GM18907 (cell line): ENCODE measurements at regions not wholly inside any gene's neighbourhood (a gene's known extent, or its start where the extent isn't known, plus 50 kb on each side); places are given as distances from the start of the nearest gene placed in this dataset.

Experiments
- ATAC-seq: cut with Tn5 transposase; IDR thresholded peaks from one replicate; pipeline ENCODE4 v1.9.1; 2021; ENCODE audit warnings: mild to moderate bottlenecking, moderate library complexity; ENCODE audit not compliant: unreplicated experiment

DNA sequence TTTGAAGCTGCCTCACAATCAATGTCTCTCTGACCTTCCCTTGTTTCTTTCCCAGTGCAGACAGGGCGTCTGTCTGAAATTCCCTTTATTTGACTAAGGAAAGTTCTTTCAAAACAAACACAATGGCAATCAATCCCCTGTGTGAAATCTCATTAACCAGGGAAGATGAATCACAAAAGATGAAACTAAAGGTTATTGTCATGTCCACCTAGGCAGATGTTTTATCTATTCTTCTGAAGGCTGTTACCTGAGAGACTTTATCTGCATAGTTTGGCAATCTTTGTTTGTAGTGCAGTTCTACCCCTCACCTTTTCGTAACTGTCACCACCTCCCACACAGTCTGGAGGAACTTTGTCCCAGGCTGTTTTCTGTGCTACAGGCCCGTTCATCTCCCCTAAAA, 217.5 kb upstream of the RIOK2 start:
- ATAC-seq = no peak

DNA sequence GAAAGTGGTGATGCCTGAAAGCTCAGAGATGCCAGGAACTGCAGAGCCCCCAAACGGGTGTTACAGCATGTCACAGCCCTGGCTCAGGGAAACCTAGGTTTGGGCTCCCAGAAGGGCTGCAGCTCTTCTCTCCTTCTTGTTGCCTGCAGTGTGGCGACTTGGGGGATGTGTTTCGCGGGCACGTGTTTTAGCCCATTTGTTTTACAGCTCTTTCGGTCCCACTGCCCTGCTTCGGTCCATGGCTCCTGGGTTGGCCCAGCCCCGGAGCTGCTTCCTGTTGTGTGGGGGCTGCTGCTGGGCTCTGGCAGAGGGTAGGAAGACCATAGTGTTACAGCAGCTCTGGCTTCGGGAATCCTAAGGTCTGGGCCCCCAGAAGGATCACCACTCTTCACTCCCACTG, 222.9 kb upstream of the RIOK2 start:
- ATAC-seq = no peak

DNA sequence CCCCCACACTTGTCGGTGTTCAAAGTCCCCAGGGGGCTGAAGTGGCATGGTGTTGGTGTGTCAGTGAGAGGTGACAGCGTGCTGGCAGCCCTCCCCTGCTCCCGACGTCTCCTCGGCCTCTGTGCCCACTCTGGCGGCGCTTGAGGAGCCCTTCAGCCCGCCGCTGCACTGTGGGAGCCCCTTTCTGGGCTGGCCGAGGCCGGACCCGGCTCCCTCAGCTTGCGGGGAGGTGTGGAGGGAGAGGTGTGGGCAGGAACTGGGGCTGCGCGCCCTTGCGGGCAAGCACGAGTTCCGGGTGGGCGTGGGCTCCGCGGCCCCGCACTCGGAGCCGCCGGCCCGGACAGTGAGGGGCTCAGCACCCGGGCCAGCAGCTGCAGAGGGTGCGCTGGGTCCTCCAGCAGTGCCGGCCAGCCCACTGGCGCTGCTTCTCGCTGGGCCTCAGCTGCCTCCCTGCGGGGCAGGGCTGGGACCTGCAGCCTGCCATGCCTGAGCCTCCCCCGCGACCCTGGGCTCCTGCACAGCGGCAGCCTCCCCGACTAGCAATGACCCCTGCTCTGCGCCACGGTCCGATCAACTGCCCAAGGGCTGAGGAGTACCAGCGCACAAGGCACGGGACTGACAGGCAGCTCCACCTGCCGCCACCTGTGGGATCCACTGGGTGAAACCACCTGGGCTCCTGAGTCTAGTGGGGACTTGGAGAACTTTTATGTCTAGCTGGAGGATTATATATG, 224.1 kb upstream of the RIOK2 start:
- ATAC-seq = no peak

DNA sequence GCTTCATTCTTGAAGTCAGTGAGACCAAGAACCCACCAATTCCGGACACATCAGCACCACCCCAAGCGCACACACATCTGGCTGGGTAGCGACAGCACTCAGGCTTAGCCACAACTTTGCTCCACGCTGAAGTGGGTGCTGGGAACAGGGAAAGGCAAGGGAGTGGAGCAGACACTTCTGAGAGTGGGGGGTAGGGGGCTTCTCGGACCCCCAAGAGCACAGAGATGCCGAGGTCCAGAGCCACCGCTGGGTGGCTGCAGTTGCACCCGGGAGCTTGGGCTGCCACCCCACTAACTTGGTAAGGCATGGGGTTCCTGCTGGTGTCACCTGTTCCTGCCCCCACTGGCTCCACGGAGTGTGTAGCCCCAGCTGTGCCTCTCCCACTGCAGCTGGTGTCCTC, 225.3 kb upstream of the RIOK2 start:
- no peak for ATAC-seq

DNA sequence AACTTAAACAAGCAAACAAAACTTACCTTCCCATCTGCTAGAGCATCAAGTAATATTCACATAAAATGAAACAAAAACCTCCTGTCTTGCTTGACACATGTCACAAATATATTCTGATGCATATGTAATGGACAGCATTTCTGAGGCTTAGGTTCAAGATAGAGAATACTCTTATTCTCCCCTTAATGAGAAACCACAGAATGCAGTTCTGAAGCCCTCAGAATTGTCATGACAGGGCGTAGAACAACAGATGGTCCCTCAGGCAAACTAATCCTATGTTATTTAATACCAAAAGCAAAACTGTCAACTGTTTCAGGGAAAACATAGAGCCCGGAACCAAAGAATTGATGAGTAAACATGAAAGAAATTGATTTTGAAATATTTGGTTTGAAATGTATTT, 229.9 kb upstream of the RIOK2 start:
- no peak for ATAC-seq

DNA sequence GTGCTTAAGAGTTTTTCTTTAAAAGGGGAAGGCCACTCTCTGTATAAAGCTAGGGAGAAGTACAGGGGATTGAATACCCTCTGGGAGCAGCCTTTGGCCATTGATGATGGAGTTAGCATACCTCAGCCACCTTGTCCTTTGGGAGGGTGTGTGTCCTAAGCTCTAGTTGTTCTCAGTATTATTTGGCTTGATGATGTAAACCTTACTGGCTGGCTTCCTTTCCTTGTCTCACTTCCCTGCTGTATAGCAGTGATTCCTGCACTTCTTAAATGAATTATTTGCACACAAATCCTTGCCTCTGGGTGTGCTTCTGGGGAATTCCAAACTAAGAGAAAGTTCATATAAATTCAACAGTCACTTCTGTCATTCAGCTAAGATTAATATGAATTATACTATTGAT, 234.9 kb upstream of the RIOK2 start:
- no peak for ATAC-seq

DNA sequence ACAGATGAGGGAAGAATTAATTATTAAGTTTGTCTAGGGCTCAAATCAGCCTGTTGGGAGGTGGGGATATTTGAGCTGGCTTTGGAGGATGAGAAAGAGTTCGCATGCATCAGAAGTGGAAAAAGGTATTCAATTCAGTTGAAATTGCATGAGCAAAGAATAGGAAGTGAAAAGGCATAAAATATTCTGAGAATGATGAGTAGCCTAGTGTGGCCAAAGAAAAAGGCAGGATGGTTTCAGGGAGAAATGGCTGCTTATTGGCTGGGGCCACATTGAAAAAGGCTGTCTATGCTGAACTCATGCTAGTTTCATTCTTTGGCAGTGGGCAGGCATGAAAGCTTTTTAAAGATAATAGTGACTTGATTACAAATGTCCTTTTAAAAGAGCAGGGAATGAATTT, 235.4 kb upstream of the RIOK2 start:
- no peak for ATAC-seq

DNA sequence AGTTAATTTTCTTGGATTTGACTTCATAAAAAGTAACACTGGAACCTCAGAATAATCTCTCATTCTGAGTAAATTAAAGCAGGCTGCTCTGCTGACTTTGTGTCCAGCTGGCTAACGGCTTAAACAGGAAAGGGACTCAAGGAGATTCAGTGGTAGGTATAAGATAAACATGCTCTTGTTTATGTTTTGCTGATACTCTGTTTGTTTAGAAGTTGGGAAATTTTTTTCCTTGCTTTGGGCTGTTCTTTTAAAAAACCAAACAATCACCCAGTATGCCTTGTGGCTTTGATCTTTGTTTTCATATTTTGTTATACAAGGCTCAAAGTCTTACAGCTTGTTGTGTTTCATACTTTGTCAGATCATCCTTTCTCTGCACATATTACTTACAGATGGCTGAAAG, 237.6 kb upstream of the RIOK2 start:
- ATAC-seq = no peak

DNA sequence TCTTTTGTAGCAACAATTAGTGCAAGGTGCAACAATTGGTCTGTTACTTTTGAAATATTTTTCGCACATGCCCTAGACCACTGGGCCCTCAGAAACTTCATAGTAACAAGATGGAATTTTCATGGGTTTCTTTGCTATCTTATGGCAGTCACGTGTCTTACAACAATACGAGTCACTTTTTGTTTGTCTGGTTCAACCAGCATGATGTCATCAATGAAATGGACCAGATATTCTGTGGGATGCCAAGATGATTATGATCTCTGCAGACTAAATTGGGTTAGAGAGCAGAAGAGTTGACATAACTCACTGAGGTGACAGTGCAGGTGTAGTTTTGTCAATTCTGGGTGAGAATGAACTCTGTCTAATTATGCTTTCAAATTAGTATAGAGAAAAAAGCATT, 239.6 kb upstream of the RIOK2 start:
- no peak for ATAC-seq

DNA sequence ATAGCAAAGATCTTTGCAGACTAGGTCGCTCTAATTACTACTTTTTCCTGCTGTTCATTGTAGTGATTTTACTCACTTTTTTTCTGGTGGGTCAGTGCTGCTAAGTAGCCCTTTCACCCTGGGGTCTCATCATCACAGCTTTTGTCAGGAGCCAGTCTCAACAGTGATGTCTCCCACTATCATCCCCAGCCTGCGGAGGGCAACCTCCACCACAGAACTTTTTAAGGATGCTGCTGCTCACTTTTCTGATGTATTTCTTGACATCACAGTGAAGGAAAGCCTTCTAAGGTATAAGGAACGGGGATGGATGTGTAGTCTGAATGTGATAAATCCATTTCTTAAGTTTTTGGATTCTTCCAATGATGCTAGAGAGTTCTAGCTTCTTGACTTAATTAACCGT, 242.5 kb upstream of the RIOK2 start:
- no peak for ATAC-seq

DNA sequence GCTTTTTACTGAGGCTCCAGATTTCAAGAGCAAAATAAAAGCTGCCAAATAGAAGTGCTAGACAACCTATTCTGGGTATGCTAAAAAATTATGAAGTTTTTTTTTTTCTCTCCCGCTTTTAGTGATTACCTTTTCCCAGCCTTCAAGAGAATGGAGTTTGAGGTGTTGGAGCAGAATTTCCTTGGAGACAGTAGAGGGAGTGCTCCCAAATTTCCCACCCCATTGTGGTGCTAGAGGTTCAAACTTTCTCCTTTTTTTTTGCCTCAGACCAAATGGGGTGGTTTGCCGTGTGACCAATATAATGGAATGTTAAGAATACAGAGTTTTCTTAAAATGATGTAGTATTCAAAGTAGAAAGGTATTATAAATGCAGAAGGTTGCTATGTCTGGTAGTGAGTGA, 244.2 kb upstream of the RIOK2 start:
- no peak for ATAC-seq

DNA sequence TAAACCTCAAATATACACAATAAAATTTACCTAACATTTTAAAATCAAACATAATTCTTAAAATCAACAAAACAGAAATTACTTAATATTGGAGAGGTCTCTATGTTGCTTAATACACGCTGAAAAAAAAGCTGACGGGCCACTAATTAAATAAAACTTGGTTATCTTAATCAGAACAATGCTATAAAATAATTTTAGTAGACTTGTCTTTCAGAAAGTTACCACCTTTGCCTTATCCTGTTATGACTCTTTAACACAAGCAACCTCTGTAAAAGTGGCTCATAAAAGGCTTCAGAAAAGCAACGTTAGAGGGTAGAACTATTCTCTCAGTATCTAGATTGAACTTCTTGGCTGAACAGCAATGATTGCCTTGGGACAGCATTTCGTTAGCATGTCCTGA, 251.0 kb upstream of the RIOK2 start:
- no peak for ATAC-seq

DNA sequence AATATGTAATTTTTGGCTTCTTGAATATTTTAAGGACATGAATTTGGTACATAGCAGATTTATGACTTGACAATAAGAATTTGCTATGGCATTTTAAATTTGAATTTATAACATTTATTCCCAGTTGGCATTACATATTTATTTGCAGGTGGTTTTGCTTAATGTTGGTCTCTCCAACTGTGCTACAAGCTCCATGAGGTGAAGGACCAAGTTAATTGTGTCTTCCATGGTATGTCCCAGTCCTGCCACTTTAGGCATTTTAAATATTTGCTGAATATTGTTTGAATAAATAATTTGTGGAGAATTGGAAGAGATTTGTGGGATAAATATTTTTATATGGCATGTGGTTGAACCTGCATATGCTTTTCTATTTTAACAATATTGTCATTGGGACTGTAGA, 253.4 kb upstream of the RIOK2 start:
- ATAC-seq = no peak

DNA sequence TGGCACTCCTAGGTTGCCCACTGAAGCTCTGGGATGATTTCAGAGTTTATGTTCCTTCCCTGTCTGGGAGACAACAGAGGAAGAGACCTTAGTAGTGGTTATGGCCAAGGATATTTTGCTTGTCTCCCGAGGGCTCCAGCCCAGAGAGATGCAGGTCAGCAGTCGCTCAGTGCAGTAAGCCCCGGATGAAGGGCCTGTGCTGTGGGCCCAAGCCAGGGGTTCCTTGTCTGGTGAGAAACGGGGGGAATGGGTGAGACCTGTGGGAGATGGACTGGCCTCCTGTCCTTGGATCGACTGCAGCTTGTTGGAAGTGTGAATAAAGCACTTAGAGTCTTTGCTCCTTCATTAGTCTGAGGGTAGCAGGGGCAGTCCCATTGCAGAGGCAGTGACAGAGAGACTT, 260.7 kb upstream of the RIOK2 start:
- no peak for ATAC-seq

DNA sequence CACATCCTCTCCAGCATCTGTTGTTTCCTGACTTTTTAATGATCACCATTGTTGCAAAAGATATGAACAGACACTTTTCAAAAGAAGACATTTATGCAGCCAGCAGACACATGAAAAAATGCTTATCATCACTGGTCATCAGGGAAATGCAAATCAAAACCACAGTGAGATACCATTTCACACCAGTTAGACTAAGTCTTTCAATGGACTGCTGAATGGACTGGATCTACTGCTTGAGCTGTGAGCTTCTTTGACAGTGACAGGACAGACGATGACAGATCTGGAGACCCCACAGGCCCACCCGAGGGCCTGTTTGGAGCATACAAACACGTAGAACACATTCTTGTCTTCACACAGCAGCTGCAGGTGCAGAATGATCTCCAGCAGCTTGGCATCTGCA, 266.1 kb upstream of the RIOK2 start:
- no peak for ATAC-seq

DNA sequence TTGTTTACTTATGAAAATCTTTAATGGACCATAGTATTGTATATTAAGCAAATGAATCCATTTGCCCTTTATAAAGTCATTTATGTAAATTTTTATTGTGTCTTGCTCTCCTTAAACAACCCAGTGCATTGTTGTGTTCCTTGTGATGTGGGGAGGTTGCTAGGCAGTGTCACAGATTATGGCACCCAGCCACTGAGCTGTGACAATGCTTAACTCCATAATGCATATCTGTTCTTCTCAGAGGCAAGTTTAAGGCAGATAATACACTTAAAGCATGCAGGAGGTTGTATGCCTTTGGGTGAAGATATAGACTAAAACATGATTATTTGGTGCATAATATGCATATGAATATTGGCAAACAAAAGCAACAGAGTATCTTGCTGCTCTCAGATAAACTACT, 269.6 kb upstream of the RIOK2 start:
- no peak for ATAC-seq

DNA sequence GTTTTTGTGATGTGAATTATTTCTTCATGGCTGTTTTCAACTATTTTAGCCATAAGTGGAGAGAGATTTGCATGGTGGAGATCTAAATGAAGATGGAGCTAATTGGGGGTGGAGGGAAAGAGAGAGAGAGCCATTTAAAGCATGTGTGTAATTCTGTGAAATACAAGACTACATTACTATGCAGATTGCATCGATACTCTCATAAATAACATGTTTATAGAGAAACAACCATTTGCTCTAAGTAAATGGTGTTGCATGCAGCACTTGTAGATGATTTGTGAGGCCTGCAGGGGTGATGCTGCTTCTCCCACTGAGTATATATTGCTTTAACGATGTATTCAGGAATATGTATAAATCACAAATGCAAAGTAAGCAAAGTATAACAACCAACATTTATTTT, 270.2 kb upstream of the RIOK2 start:
- ATAC-seq = no peak

DNA sequence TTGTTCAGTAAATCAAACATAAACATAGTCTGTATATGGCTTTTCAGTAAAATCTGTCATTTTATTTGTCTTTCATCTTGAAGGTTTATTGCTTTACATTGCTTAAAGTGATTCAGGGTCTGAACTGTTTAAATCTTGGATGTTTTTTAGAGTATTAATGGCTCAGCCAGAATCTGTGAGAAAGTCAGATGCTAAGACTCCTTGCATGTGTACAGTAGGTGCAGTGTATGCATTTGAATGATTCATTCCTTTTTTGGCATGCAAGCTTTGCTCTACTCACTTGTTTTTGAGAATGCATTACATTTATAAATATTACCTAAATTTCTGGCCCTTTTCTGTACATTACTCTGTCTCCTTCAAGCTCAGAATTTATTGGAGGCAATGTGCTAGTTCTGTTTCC, 271.0 kb upstream of the RIOK2 start:
- ATAC-seq = no peak

DNA sequence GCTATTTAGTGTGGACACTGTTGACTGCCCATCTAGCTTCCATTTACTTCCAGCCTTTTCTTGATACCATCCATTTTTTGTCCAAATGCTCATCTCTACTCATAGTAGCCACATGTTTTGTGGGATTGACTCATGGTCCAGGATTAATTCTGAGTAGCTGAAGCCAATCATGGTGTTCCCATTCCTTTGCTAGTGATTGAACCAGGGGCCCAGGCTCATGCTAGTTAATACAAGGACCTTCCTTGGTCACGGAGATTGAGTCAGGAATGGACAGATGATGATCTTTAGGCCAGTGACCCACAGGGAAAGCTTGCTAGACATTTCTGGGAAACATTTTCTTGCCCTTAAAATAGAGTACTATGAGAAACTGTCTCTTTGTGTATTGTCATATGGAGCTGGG, 272.9 kb upstream of the RIOK2 start:
- ATAC-seq = no peak

DNA sequence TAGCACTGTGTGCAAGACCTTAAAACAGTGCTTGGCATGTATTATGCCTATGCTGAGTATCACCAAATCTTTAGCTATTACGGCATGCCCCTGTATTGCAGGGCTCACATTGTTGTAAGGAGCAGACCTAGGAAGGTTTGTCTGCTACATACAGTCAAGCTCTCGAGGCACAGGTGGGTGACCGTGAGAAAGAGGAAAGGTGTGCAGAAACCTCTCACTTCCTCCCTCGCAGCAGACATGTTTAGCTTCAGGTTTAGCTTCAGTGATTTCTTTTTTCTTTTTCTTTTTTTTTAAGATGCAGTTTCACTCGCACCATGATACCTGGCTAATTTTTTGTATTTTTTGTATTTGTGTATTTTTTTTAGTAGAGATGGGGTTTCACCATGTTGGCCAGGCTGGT, 275.8 kb upstream of the RIOK2 start:
- ATAC-seq = peak; percentile 71

DNA sequence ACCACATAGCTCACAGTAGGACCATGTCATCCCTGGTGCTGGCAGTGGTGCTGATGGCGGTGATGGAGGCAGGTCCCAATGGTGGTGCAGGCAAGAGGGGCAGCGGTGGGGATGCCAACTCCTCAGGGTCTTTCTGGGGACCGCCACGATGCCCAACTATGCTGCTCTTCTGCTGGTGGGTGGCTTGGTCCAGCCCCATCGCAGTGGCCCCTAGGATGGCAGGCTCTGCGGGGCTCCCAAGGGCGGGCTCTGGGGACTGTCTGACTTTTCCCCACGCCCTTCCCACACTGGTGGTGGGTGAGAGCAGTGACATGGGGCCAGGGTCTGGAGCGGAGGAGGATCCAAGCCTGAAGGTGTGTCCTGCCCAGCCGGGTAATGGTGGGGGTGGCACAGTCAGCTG, 288.9 kb upstream of the RIOK2 start:
- ATAC-seq = no peak

DNA sequence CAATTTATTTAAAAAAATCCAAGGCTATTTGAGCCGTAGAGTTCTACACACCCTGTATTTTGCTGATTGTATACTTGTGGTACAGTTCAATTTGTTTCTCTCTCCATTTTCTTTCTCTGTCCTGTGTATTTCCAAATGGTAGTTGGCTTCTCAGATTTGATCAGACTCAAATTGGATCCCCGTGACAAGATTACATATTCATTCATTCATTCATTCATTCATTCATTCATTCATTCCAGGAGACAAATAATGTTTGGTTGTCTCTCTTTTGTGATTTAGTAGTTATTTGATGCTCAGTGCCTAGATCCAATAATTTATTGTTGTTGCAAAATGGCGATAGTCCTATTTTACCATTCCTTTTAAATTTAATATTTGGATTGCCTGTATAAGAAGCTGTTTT, 292.8 kb upstream of the RIOK2 start:
- ATAC-seq = no peak

DNA sequence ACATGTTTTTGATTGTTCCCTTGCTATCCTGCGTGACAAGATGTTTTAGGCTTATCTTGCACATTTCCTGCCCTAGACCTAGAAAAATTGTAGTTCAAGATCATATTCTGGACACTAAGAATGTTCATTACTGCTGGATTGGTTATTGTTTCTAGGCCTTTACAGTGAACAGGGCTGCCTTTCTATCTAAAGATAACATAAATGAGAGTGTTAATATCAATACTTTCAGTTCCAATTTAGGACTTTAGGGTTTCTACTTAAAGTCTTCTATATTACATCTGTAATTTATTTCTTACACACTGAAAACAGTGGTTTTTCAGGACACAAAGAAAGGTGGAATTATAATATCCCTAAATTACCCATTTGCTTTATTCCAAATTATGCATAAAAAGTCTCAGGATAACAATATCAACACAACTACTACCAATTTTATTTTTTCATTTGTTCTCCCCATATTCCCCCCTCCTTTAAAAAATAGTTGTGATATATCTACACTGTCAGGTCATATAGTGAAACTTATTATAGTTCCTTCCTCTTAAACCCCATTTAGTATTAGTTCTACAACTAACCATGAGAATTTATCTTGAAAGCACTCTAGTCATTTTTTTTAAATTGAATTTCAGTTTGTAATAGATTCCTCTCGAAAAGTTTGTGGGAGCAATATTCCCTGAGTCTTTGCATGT, 293.9 kb upstream of the RIOK2 start:
- no peak for ATAC-seq
